ENCODE measurements at regions not wholly inside any gene's neighbourhood (a gene's known extent, or its start where the extent isn't known, plus 50 kb on each side); places are given as distances from the start of the nearest gene placed in this dataset.

- no peaks in the 10 kb centered on the region for H3K9me2 ChIP-seq (replicated peaks; ENCODE audit: control insufficient read depth, low read length)
- no peaks in the 10 kb centered on the region for H3K79me2 ChIP-seq (ENCODE audit: control insufficient read depth, low read length)
- TF ChIP-seq, protein P1, sequence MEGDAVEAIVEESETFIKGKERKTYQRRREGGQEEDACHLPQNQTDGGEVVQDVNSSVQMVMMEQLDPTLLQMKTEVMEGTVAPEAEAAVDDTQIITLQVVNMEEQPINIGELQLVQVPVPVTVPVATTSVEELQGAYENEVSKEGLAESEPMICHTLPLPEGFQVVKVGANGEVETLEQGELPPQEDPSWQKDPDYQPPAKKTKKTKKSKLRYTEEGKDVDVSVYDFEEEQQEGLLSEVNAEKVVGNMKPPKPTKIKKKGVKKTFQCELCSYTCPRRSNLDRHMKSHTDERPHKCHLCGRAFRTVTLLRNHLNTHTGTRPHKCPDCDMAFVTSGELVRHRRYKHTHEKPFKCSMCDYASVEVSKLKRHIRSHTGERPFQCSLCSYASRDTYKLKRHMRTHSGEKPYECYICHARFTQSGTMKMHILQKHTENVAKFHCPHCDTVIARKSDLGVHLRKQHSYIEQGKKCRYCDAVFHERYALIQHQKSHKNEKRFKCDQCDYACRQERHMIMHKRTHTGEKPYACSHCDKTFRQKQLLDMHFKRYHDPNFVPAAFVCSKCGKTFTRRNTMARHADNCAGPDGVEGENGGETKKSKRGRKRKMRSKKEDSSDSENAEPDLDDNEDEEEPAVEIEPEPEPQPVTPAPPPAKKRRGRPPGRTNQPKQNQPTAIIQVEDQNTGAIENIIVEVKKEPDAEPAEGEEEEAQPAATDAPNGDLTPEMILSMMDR (IDR thresholded peaks at IDR 0.05; ENCODE audit: low read depth, low read length, poor library complexity, severe bottlenecking) = no peak
- TF ChIP-seq EZH2phosphoT487 (IDR thresholded peaks at IDR 0.05; ENCODE audit: borderline replicate concordance, low read length) = no peak
- 0 out of 2 replicates have a peak, but pooled peaks cover 3% of the 10 kb centered on the region for H3K9me3 ChIP-seq (ENCODE audit: control insufficient read depth, insufficient read depth, low read length)
- no peaks in the 10 kb centered on the region for H3F3A ChIP-seq (ENCODE audit: control insufficient read depth, insufficient read depth)
- no peaks in the 10 kb centered on the region for H3K27me3 ChIP-seq (ENCODE audit: control insufficient read depth, low read length)
- no peak overlapping the region for H3K27ac ChIP-seq (ENCODE audit: low read depth, low read length)
- no peak overlapping the region for H3K4me2 ChIP-seq (ENCODE audit: low read length)
- no peak overlapping the region for H3K4me3 ChIP-seq (ENCODE audit: low read length)
- no peaks in the 10 kb centered on the region for H4K20me1 ChIP-seq (ENCODE audit: control insufficient read depth, insufficient read depth, low read depth, low read length)
- no peaks in the 10 kb centered on the region for H3K4me1 ChIP-seq (ENCODE audit: control insufficient read depth, low read length)
- no peaks in the 10 kb centered on the region for H3K36me3 ChIP-seq (ENCODE audit: control insufficient read depth, low read length)
Observed at GRCh38 chr20:52016022-52016421, 175.6 kb downstream of the ZFP64 start.

DNA sequence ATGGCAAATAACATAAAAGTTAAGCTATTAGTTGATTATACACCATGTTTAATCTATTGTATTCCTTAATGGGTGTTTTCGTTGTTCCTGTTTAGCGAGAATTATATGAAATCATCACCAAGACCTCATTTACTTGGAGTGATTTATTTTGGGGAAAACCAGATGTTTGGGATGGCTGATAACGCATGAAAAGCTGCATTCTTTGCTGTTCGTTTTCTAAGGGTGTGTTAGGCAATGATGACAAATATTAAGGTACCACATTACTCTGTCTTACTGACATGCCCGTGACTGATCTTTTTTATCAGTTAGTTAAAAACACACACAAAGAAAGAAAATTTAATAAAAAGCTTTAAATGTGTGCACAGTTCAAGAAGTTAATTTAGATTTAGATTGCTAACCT lies 176.4 kb downstream of the ZFP64 start:
- Histone ChIP-seq H3K27ac (ENCODE audit: low read depth, low read length) (no peak overlapping the region), H3K4me3 (ENCODE audit: low read length) (no peak overlapping the region), H3K9me2 (replicated peaks; ENCODE audit: control insufficient read depth, low read length) (no peaks in the 10 kb centered on the region), H3F3A (ENCODE audit: control insufficient read depth, insufficient read depth) (no peaks in the 10 kb centered on the region), H3K79me2 (ENCODE audit: control insufficient read depth, low read length) (no peaks in the 10 kb centered on the region), H3K4me1 (ENCODE audit: control insufficient read depth, low read length) (no peaks in the 10 kb centered on the region), H3K9me3 (ENCODE audit: control insufficient read depth, insufficient read depth, low read length) (peaks cover 7% of the 10 kb centered on the region; the same call in 1 of the 2 replicates), H3K4me2 (ENCODE audit: low read length) (no peak overlapping the region), H4K20me1 (ENCODE audit: control insufficient read depth, insufficient read depth, low read depth, low read length) (no peaks in the 10 kb centered on the region), H3K27me3 (ENCODE audit: control insufficient read depth, low read length) (no peaks in the 10 kb centered on the region), H3K36me3 (ENCODE audit: control insufficient read depth, low read length) (no peaks in the 10 kb centered on the region)
- TF ChIP-seq EZH2phosphoT487 (IDR thresholded peaks at IDR 0.05; ENCODE audit: borderline replicate concordance, low read length) = no peak
- TF ChIP-seq, protein P1 (IDR thresholded peaks at IDR 0.05; ENCODE audit: low read depth, low read length, poor library complexity, severe bottlenecking) = no peak

DNA sequence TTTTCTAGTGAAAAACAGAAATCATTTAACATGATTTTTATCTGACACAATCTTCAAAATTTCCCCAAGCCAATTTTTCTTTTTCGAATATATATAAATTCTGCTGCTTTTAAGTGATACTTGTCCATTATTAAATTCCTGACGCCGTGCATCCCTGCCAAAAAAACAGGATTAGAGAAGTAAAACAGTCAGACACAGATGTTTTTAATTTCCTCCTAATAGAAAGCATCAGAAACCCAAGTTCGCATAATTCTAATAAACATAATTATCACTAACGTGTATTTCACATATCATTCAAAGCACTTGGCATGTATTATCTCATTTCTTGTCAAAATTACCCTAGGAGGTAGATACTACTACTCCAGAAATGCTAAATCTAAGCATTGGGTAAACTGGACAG lies 179.5 kb downstream of the ZFP64 start:
- TF ChIP-seq, protein P1 (IDR thresholded peaks at IDR 0.05; ENCODE audit: low read depth, low read length, poor library complexity, severe bottlenecking) = no peak
- TF ChIP-seq EZH2phosphoT487 (IDR thresholded peaks at IDR 0.05; ENCODE audit: borderline replicate concordance, low read length) = no peak
- Histone ChIP-seq H3K4me1 (ENCODE audit: control insufficient read depth, low read length) (no peaks in the 10 kb centered on the region), H3F3A (ENCODE audit: control insufficient read depth, insufficient read depth) (no peaks in the 10 kb centered on the region), H3K27me3 (ENCODE audit: control insufficient read depth, low read length) (no peaks in the 10 kb centered on the region), H3K27ac (ENCODE audit: low read depth, low read length) (no peak overlapping the region), H3K79me2 (ENCODE audit: control insufficient read depth, low read length) (no peaks in the 10 kb centered on the region), H4K20me1 (ENCODE audit: control insufficient read depth, insufficient read depth, low read depth, low read length) (no peaks in the 10 kb centered on the region), H3K36me3 (ENCODE audit: control insufficient read depth, low read length) (no peaks in the 10 kb centered on the region), H3K4me3 (ENCODE audit: low read length) (no peak overlapping the region), H3K4me2 (ENCODE audit: low read length) (no peak overlapping the region), H3K9me3 (ENCODE audit: control insufficient read depth, insufficient read depth, low read length) (peaks cover 7% of the 10 kb centered on the region; the same call in 1 of the 2 replicates), H3K9me2 (replicated peaks; ENCODE audit: control insufficient read depth, low read length) (no peaks in the 10 kb centered on the region)
